GM21515 (cell line): ENCODE measurements at regions not wholly inside any gene's neighbourhood (a gene's known extent, or its start where the extent isn't known, plus 50 kb on each side); places are given as distances from the start of the nearest gene placed in this dataset.

ENCODE experiments used
- ATAC-seq: cut with Tn5 transposase; IDR thresholded peaks from one replicate; pipeline ENCODE4 v1.9.1; 2021; ENCODE audit not compliant: unreplicated experiment

GRCh38 chr1:63169057-63169456 is 153.3 kb upstream of the FOXD3 start:
- ATAC-seq: no peak

- ATAC-seq: no peak
Measured at GRCh38 chr1:63173161-63173560, 149.2 kb upstream of the FOXD3 start.

- no peak for ATAC-seq
Measured at GRCh38 chr1:63189677-63190076, 132.7 kb upstream of the FOXD3 start.

GRCh38 chr1:63190171-63190570 is 132.2 kb upstream of the FOXD3 start:
- ATAC-seq: no peak

- no peak for ATAC-seq
Measured at GRCh38 chr1:63198871-63199394, 123.4 kb upstream of the FOXD3 start.

GRCh38 chr1:63199706-63200335 is 122.5 kb upstream of the FOXD3 start:
- ATAC-seq: no peak

- ATAC-seq: no peak
Measured at GRCh38 chr1:63200676-63201075, 121.7 kb upstream of the FOXD3 start.

- no peak for ATAC-seq
Measured at GRCh38 chr1:63203641-63204040, 118.7 kb upstream of the FOXD3 start.

GRCh38 chr1:63205776-63206175 is 116.6 kb upstream of the FOXD3 start:
- no peak for ATAC-seq

GRCh38 chr1:63214553-63214952 is 107.8 kb upstream of the FOXD3 start:
- no peak for ATAC-seq

GRCh38 chr1:63223426-63223825 is 98.9 kb upstream of the FOXD3 start:
- ATAC-seq: no peak

GRCh38 chr1:63230722-63231121 is 91.6 kb upstream of the FOXD3 start:
- no peak for ATAC-seq

GRCh38 chr1:63238721-63239120 is 83.6 kb upstream of the FOXD3 start:
- ATAC-seq: no peak

- no peak for ATAC-seq
Measured at GRCh38 chr1:63245186-63245585, 77.2 kb upstream of the FOXD3 start.

- ATAC-seq: no peak
Measured at GRCh38 chr1:63248216-63248615, 74.2 kb upstream of the FOXD3 start.

- ATAC-seq: no peak
Measured at GRCh38 chr1:63255153-63255552, 67.2 kb upstream of the FOXD3 start.

GRCh38 chr1:63261736-63262458 is 60.5 kb upstream of the FOXD3 start:
- no peak for ATAC-seq

GRCh38 chr1:63262459-63262770 is 60.0 kb upstream of the FOXD3 start:
- no peak for ATAC-seq

- ATAC-seq: no peak
Measured at GRCh38 chr1:63264161-63264560, 58.2 kb upstream of the FOXD3 start.

- no peak for ATAC-seq
Measured at GRCh38 chr1:63266857-63267256, 55.5 kb upstream of the FOXD3 start.

GRCh38 chr1:63268876-63269275 is 53.5 kb upstream of the FOXD3 start:
- no peak for ATAC-seq

GRCh38 chr1:63269571-63269970 is 52.8 kb upstream of the FOXD3 start:
- no peak for ATAC-seq
